Retinal pigment epithelial cell (primary cell): ENCODE measurements at regions not wholly inside any gene's neighbourhood (a gene's known extent, or its start where the extent isn't known, plus 50 kb on each side); places are given as distances from the start of the nearest gene placed in this dataset.

Experiments
- DNase-seq: peaks from one replicate; pipeline ENCODE4 v3.0.0-alpha.2; 2010; ENCODE audit warnings: low read depth
- H3K4me3 ChIP-seq: 2 replicates; pipeline ENCODE4 v1.5.1; 2011; ENCODE audit warnings: mild to moderate bottlenecking, low read length, control low read depth, moderate library complexity
- CTCF ChIP-seq: conservative IDR thresholded peaks from 2 replicates; pipeline ENCODE4 v1.5.1; 2011; ENCODE audit warnings: low read depth, low read length, control low read depth, inconsistent platforms

GRCh38 chr20:17021481-17021880 lies 205.4 kb upstream of the PCSK2 start:
- DNase-seq: no peak
- no peak for TF ChIP-seq CTCF
- H3K4me3 ChIP-seq: no peak overlapping the region

- TF ChIP-seq CTCF: no peak
- no peak for DNase-seq
- no peak overlapping the region for H3K4me3 ChIP-seq
Observed at GRCh38 chr20:17023036-17023435, 203.8 kb upstream of the PCSK2 start.

- no peak for DNase-seq
- no peak overlapping the region for H3K4me3 ChIP-seq
- TF ChIP-seq CTCF: no peak
Observed at GRCh38 chr20:17023806-17024205, 203.0 kb upstream of the PCSK2 start.

- DNase-seq: peak; percentile 34
- H3K4me3 ChIP-seq: no peak overlapping the region
- no peak for TF ChIP-seq CTCF
Observed at GRCh38 chr20:17024513-17025119, 202.2 kb upstream of the PCSK2 start.

GRCh38 chr20:17026346-17026745 lies 200.5 kb upstream of the PCSK2 start:
- DNase-seq: no peak
- TF ChIP-seq CTCF: no peak
- H3K4me3 ChIP-seq: no peak overlapping the region

- H3K4me3 ChIP-seq: no peak overlapping the region
- no peak for DNase-seq
- TF ChIP-seq CTCF: no peak
Observed at GRCh38 chr20:17029698-17030097, 197.1 kb upstream of the PCSK2 start.

- no peak for TF ChIP-seq CTCF
- H3K4me3 ChIP-seq: no peak overlapping the region
- DNase-seq: no peak
Observed at GRCh38 chr20:17036541-17036940, 190.3 kb upstream of the PCSK2 start.
